Right ventricle myocardium inferior (tissue), 1 donor: ENCODE measurements at regions not wholly inside any gene's neighbourhood (a gene's known extent, or its start where the extent isn't known, plus 50 kb on each side); places are given as distances from the start of the nearest gene placed in this dataset.
A peak's percentile ranks its signal among the peaks of the same experiment; 100 is the strongest.

Experiments
- ATAC-seq: fragments of 200-7000 bp; cut with Tn5 transposase; one replicate; pipeline ENCODE4 v1.9.1; 2020; ENCODE audit warnings: mild to moderate bottlenecking, moderate library complexity
- DNase-seq: peaks from one replicate; pipeline ENCODE4 v3.0.0; 2021; ENCODE audit errors: missing footprints
- intact Hi-C: fragments of 100-400 bp; cut with DNase I; formaldehyde crosslinking; loops from one replicate; pipeline ENCODE4 v1.11.0; 2022
- donor health status: DM: no; HTN: yes; CAD: no; lungs with severe emphysema.

- intact Hi-C loops, result no loop called here
- no peak for ATAC-seq
- DNase-seq, result no peak
Measured at GRCh38 chr4:145427991-145428390, 53.7 kb upstream of the SMAD1 start.

- DNase-seq, result no peak
- intact Hi-C loops, result no loop called here
- no peak for ATAC-seq
Measured at GRCh38 chr4:145427221-145427620, 54.4 kb upstream of the SMAD1 start.

- DNase-seq (no peak), ATAC-seq (no peak)
- intact Hi-C loops, result no loop called here
Measured at GRCh38 chr4:145423017-145423708, 58.5 kb upstream of the SMAD1 start.

- ATAC-seq, result no peak
- DNase-seq, result no peak
- intact Hi-C loops, result no loop called here
Measured at GRCh38 chr4:145420595-145421214, 60.9 kb upstream of the SMAD1 start.

GRCh38 chr4:145418739-145419138 lies 62.9 kb upstream of the SMAD1 start:
- DNase-seq (no peak), ATAC-seq (no peak)
- intact Hi-C loops, result no loop called here

- intact Hi-C loops, result no loop called here
- ATAC-seq, result no peak
Measured at GRCh38 chr4:145417348-145418130, 64.1 kb upstream of the SMAD1 start.

GRCh38 chr4:145414841-145415240 lies 66.8 kb upstream of the SMAD1 start:
- DNase-seq (no peak), ATAC-seq (no peak)
- intact Hi-C loops, result no loop called here

More at GRCh38 chr4:145417348-145418130, 64.1 kb upstream of the SMAD1 start:
- DNase-seq, result no peak

GRCh38 chr4:145414226-145414625 lies 67.4 kb upstream of the SMAD1 start:
- DNase-seq (no peak), ATAC-seq (no peak)
- intact Hi-C loops, result no loop called here

- DNase-seq (no peak), ATAC-seq (no peak)
- intact Hi-C loops, result no loop called here
Measured at GRCh38 chr4:145406970-145407369, 74.7 kb upstream of the SMAD1 start.

GRCh38 chr4:145404761-145405160 lies 76.9 kb upstream of the SMAD1 start:
- no peak for DNase-seq
- peak; percentile 56 for ATAC-seq

GRCh38 chr4:145396581-145396980 lies 85.1 kb upstream of the SMAD1 start:
- intact Hi-C loops, result no loop called here
- DNase-seq (no peak), ATAC-seq (no peak)

More at GRCh38 chr4:145404761-145405160, 76.9 kb upstream of the SMAD1 start:
- intact Hi-C loops, result no loop called here

GRCh38 chr4:145390571-145390970 lies 91.1 kb upstream of the SMAD1 start:
- DNase-seq (no peak), ATAC-seq (no peak)
- intact Hi-C loops, result no loop called here

- DNase-seq (no peak), ATAC-seq (no peak)
Measured at GRCh38 chr4:145389550-145389949, 92.1 kb upstream of the SMAD1 start.

GRCh38 chr4:145388043-145388442 lies 93.6 kb upstream of the SMAD1 start:
- intact Hi-C loops, result no loop called here
- no peak for DNase-seq

More at GRCh38 chr4:145389550-145389949, 92.1 kb upstream of the SMAD1 start:
- intact Hi-C loops, result no loop called here

GRCh38 chr4:145387079-145387478 lies 94.6 kb upstream of the SMAD1 start:
- DNase-seq (no peak), ATAC-seq (no peak)
- intact Hi-C loops, result no loop called here

More at GRCh38 chr4:145388043-145388442, 93.6 kb upstream of the SMAD1 start:
- no peak for ATAC-seq

- DNase-seq (no peak), ATAC-seq (no peak)
- intact Hi-C loops, result no loop called here
Measured at GRCh38 chr4:145381163-145381562, 100.5 kb upstream of the SMAD1 start.

- DNase-seq (no peak), ATAC-seq (no peak)
- intact Hi-C loops, result no loop called here
Measured at GRCh38 chr4:145380123-145380522, 101.5 kb upstream of the SMAD1 start.

- intact Hi-C loops, result no loop called here
- DNase-seq (no peak), ATAC-seq (no peak)
Measured at GRCh38 chr4:145375416-145375815, 106.2 kb upstream of the SMAD1 start.

- intact Hi-C loops, result no loop called here
- ATAC-seq, result no peak
Measured at GRCh38 chr4:145352438-145353145, 129.1 kb upstream of the SMAD1 start.

More at GRCh38 chr4:145352438-145353145, 129.1 kb upstream of the SMAD1 start:
- no peak for DNase-seq
